Inflammatory macrophage treated with lipopolysaccharide for 1 hour (primary cell): ENCODE measurements at regions not wholly inside any gene's neighbourhood (a gene's known extent, or its start where the extent isn't known, plus 50 kb on each side); places are given as distances from the start of the nearest gene placed in this dataset.

Source experiments
- DNase-seq, 2 donors: peaks; one replicate each; pipeline ENCODE4 v3.0.0-alpha.2; 2020 to 2022

- no peak for DNase-seq
Measured at GRCh38 chr15:69824877-69825406, 272.8 kb downstream of the TLE3 start.

- no peak for DNase-seq
Measured at GRCh38 chr15:69825941-69826818, 271.5 kb downstream of the TLE3 start.

- no peak for DNase-seq
Measured at GRCh38 chr15:69826819-69827175, 270.9 kb downstream of the TLE3 start.

DNA sequence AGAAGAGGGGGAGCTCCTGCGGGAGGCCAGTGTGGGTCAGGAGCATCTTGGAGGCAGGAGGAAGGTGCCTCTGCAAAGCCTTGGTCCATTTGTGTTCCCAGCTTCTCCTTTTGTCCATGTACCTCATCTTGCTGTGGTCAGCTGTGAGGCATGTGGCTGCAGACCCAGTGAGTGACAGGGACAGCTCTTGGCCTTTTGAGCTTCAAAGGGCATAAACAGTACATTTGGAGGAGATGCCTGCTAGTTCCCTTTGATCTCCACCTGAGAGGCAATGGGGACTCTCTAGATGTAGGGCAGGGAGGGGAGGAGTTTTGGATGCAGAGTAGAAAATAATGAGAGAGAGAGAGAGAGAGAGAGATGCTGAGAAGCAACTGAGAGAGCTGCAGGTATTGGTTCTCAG, 270.0 kb downstream of the TLE3 start:
- no peak for DNase-seq

DNA sequence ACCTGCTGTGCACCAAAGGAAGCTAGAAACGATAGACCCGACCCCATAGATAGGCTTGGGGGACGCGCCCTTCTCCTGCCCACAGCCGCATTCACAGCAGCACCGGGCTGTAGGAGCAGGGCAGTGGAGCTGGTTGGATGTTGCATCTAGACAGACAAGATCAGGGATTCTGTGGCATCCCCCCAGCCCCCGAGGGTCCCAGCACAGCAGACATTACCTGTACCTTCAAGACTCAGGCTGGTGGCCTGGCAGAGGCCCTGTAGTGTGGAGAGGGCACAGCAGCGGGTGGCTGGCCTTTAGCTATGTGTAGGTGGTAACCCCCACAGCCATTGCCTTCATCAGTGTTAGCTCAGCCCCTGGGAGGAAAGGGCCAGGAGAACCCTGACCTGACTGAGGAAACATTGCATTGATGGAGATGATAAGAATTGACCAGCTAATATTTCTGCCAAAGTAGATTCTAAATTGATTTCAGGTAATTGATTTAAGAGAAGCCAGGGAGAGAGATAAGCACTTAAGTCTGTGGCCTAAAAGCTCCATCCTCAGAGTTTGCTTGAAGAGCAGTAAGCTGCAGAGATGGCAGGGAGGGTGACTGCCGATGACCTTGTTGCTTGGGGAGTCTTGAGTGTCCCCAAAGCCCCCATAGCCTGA, 269.4 kb downstream of the TLE3 start:
- no peak for DNase-seq

GRCh38 chr15:69829974-69830373, 267.7 kb downstream of the TLE3 start:
- no peak for DNase-seq

GRCh38 chr15:69830430-69830829, 267.3 kb downstream of the TLE3 start:
- DNase-seq: no peak

GRCh38 chr15:69830876-69831275, 266.8 kb downstream of the TLE3 start:
- DNase-seq: no peak

- DNase-seq: no peak
Measured at GRCh38 chr15:69834267-69834666, 263.4 kb downstream of the TLE3 start.

DNA sequence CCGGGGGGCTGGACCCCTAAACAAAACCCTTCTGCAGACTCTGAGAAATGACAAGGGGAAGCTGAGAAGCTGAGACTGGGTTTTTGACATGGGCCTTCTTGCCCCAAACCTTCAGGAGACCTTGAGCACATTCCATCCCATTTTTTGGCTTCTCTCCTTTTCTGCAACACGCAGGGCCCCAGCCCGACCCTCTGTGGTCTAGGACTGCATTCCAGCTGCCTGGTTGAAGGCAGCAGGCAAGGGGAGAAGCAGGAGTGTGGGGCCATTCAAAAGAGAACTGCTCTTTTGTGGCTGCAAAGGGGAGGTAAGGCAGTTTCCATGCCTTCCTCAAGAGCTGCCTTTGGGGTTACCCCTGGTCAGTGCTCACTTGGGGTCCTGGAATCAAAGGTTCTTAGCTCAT, 263.0 kb downstream of the TLE3 start:
- DNase-seq: no peak

GRCh38 chr15:69836048-69836447, 261.7 kb downstream of the TLE3 start:
- no peak for DNase-seq

DNA sequence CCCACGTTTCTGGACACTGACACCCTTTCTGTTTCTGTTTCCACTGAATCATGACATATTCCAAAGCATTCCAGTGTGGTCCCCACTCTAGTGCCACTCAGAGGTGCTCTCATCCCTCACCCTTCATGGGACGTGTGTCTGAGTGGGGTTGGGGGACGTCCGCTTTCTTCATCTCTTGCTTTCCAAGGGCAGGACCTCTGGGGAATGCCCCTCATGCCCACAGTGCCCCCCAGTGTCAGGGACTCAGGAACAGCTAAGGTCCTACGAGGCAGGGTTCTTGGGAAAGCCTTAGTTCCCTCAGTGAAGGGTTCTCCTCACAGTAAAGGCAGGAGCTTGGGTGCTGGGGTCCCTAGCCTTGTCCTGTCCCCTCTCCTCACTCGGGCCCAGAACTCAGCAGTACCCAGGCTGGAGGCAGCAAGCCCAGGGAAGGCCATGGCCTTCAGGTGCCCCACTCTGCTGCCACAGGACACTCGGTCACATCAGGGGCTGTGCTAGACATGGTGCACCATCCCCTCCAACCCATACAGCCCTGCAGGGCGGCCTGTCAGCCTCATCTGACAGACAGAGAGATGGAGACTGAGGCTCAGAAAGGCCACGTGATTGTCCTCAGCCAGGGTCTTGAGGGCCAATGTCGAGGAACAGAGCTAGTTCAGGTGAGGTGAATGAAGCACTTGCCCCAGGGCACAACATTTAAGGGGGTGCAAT, 261.0 kb downstream of the TLE3 start:
- no peak for DNase-seq

GRCh38 chr15:69838338-69838737, 259.4 kb downstream of the TLE3 start:
- DNase-seq: no peak

DNA sequence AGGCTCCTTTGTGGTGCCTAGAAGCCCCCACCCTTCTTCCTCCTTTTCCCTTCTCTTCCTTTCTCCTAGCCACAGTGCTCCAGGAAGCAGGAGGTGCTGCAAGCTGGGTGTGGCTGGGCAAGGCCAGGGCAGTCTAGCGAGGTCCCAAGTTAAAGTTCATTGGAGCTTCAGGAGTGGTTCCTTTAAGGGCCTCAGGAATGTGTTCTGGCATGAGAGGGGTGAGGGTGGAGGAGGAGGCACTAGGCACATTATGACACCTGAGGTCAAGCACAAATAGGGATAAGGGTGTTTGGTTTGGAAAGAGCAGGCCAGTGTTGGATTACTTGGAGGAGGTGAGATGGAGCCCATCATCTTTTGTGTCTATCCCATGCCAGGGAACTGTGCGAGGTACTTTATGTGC, 258.7 kb downstream of the TLE3 start:
- DNase-seq: no peak

GRCh38 chr15:69841113-69841828, 256.4 kb downstream of the TLE3 start:
- DNase-seq: no peak

GRCh38 chr15:69842851-69843250, 254.9 kb downstream of the TLE3 start:
- DNase-seq: no peak

- DNase-seq: no peak
Measured at GRCh38 chr15:69843276-69843899, 254.3 kb downstream of the TLE3 start.

DNA sequence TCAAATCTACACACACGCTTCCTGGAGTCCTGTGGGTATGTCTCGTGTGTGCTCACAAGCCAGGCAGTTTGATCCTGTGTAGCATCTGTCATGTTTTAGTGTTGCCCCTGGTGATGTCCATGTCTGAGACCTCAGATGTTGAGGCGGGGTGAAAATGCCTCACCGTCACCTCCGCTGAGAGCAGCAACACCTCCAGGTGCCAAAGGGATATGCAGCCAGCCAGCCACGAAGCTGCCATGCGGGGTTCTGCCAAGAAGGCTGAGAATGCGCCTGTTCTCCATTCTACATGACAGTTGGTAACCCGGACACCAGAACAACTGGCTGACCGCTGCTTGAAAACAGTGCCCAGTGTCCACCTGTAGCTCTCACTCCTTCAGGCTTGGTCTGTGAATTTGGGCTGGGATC, 253.8 kb downstream of the TLE3 start:
- DNase-seq: no peak

DNA sequence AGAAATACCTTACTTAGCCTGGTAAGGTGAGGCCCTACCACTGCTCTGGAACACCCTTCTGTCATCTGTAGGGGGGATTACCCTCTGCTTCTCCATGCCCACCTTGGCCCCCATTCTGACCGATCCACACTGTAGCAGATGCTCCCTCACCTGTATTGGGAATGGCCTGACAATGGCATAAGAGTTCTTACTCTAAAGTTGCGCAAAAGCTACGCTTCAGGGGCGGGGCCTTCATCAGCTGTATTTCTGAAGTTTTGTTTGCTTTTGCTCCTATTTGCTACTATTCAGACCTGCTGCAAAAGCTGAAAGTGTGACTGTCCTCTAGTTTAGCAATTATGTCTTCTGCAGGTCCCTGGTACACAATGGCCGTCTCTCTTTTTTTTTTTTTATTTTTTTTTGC, 252.6 kb downstream of the TLE3 start:
- DNase-seq: no peak

DNA sequence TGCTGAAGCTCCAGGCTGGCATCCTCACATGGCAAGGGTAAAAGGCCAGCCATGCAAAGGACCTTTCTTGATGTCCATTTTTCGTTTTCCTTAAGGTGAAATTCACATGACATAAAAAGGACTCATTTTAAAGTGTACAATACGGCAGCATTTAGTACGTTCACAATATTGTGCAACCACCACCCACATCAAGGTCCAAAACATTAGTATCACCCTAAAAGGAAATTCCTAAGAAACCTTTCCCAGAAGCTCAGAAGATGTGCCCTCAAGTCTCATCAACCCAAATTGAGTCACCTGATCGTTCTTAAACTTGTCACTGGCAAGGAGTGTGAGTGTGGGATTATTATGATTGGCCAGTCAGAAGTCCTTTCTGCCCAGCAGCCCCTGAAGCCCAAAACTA, 250.1 kb downstream of the TLE3 start:
- DNase-seq: no peak

GRCh38 chr15:69848096-69848495, 249.6 kb downstream of the TLE3 start:
- no peak for DNase-seq

DNA sequence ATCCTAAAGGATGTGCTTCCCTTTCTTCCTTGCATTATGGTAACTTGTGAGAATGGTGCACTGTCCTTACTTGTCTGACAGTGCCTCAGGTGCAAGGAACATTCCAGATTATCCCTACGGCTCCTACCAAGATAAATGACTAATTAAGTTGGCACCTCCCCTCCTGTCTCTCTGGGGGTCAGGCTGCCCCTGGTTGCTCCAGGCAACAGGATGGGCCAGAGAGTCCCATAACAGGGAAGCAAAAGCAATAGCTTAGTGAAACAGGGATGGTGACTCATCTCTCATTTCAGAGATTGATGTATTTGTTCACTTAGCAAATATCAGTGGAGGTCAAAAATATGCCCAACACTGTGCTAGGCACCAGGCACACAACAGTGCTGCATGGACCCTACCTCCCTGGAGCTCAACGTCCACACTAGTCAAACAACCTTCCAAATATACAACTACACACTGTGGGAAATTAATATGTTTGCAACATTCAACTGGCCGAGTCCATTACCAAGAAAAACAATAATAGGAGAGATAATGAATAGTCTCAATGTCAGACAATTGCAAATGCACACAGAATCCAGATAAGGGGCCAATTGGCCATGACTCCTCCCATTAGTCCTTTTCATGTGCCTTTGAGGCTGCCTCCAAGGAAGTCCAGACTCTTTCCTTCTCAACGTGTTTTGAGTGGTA, 249.0 kb downstream of the TLE3 start:
- no peak for DNase-seq
